ENCODE measurements at regions not wholly inside any gene's neighbourhood (a gene's known extent, or its start where the extent isn't known, plus 50 kb on each side); places are given as distances from the start of the nearest gene placed in this dataset.

- no peaks in the 10 kb centered on the region for H3K4me1 ChIP-seq
- intact Hi-C loops (cut with DNase I): no loop called here
- no peak for DNase-seq (ENCODE audit: low spot score in 2 of 2)
- no peaks in the 10 kb centered on the region for H3K36me3 ChIP-seq
- H3K27ac ChIP-seq: no peak overlapping the region
- no peaks in the 10 kb centered on the region for H3K9me3 ChIP-seq
- TF ChIP-seq CTCF (IDR thresholded peaks at IDR 0.05): no peak
- H3K27me3 ChIP-seq: no peaks in the 10 kb centered on the region
- no peak overlapping the region for H3K4me3 ChIP-seq
These were observed 415.6 kb downstream of the GJA1 start for GRCh38 chr6:121851056-121851455.

- no peaks in the 10 kb centered on the region for H3K36me3 ChIP-seq
- H3K27ac ChIP-seq: no peak overlapping the region
- intact Hi-C loops (cut with DNase I): no loop called here
- no peaks in the 10 kb centered on the region for H3K4me1 ChIP-seq
- TF ChIP-seq CTCF (IDR thresholded peaks at IDR 0.05): no peak
- no peak overlapping the region for H3K4me3 ChIP-seq
- H3K27me3 ChIP-seq: no peaks in the 10 kb centered on the region
- no peak for DNase-seq (ENCODE audit: low spot score in 2 of 2)
- no peaks in the 10 kb centered on the region for H3K9me3 ChIP-seq
These were observed 418.2 kb downstream of the GJA1 start for GRCh38 chr6:121853686-121854085.

- no peak overlapping the region for H3K4me3 ChIP-seq
- H3K36me3 ChIP-seq: no peaks in the 10 kb centered on the region
- no peaks in the 10 kb centered on the region for H3K9me3 ChIP-seq
- no peaks in the 10 kb centered on the region for H3K27me3 ChIP-seq
- H3K4me1 ChIP-seq: no peaks in the 10 kb centered on the region
- peak overlapping the region; percentile 60 to 71 for H3K27ac ChIP-seq
- intact Hi-C loops (cut with DNase I): no loop called here
- TF ChIP-seq CTCF (IDR thresholded peaks at IDR 0.05): no peak
- no peak for DNase-seq (ENCODE audit: low spot score in 2 of 2)
These were observed 420.1 kb downstream of the GJA1 start for GRCh38 chr6:121855521-121855920.

- no peaks in the 10 kb centered on the region for H3K9me3 ChIP-seq
- no peak for DNase-seq (ENCODE audit: low spot score in 2 of 2)
- no peak for TF ChIP-seq CTCF (IDR thresholded peaks at IDR 0.05)
- H3K4me3 ChIP-seq: no peak overlapping the region
- no peaks in the 10 kb centered on the region for H3K36me3 ChIP-seq
- no peaks in the 10 kb centered on the region for H3K27me3 ChIP-seq
- intact Hi-C loops (cut with DNase I): no loop called here
- H3K4me1 ChIP-seq: no peaks in the 10 kb centered on the region
- H3K27ac ChIP-seq: peak overlapping the region; percentile 60 to 71
These were observed 420.9 kb downstream of the GJA1 start for GRCh38 chr6:121856296-121856695.

- intact Hi-C loops (cut with DNase I): no loop called here
- no peaks in the 10 kb centered on the region for H3K36me3 ChIP-seq
- no peak for DNase-seq (ENCODE audit: low spot score in 2 of 2)
- no peaks in the 10 kb centered on the region for H3K9me3 ChIP-seq
- H3K4me3 ChIP-seq: no peak overlapping the region
- H3K4me1 ChIP-seq: no peaks in the 10 kb centered on the region
- no peak for TF ChIP-seq CTCF (IDR thresholded peaks at IDR 0.05)
- peak overlapping the region; percentile 60 to 71 for H3K27ac ChIP-seq
- no peaks in the 10 kb centered on the region for H3K27me3 ChIP-seq
These were observed 422.1 kb downstream of the GJA1 start for GRCh38 chr6:121857551-121857950.

- H3K4me1 ChIP-seq: no peaks in the 10 kb centered on the region
These were observed 422.9 kb downstream of the GJA1 start for GRCh38 chr6:121858310-121858709.

More at GRCh38 chr6:121858310-121858709, 422.9 kb downstream of the GJA1 start:
- TF ChIP-seq CTCF (IDR thresholded peaks at IDR 0.05): no peak
- intact Hi-C loops (cut with DNase I): no loop called here
- DNase-seq (ENCODE audit: low spot score in 2 of 2): no peak
- Histone ChIP-seq H3K27me3 (no peaks in the 10 kb centered on the region), H3K36me3 (no peaks in the 10 kb centered on the region), H3K4me3 (no peak overlapping the region), H3K9me3 (no peaks in the 10 kb centered on the region), H3K27ac (peak overlapping the region in 1 of 2 donors; percentile 60)

Measured in ascending aorta (tissue), 2 donors.